C4-2B (cell line): ENCODE measurements at regions not wholly inside any gene's neighbourhood (a gene's known extent, or its start where the extent isn't known, plus 50 kb on each side); places are given as distances from the start of the nearest gene placed in this dataset.

Source experiments
- H3K27ac ChIP-seq: fragments of 450-650 bp; 2 replicates; pipeline ENCODE4 v1.5.1; 2017
- CTCF ChIP-seq: fragments of 450-650 bp; conservative IDR thresholded peaks from 2 replicates; pipeline ENCODE4 v1.5.1; 2017; ENCODE audit warnings: mild to moderate bottlenecking
- ZFX ChIP-seq: fragments of 450-650 bp; IDR thresholded peaks from 2 replicates; pipeline ENCODE4 v1.6.1; 2017

DNA sequence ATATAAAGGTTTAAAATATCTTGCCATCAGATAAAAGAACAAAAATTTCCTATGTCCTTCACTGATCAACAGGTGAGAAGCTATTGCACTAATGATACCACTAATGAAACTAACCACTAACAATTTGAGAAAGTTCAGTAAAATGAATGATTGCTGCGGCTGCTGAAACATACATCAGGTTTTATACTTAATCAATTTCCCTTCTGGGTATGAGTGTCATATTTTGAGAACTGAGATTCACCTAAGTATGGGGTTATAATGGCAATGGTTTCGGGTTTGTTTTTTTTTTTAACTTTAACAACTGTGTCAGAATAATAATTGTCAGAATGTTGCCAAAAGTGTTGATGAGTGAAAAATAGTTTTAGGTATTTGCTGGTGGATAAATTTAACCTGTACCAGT, 151.3 kb upstream of the SLC39A10 start:
- H3K27ac ChIP-seq = no peak overlapping the region
- TF ChIP-seq ZFX = no peak
- TF ChIP-seq CTCF = no peak

- TF ChIP-seq ZFX (no peak), CTCF (no peak)
- no peak overlapping the region for H3K27ac ChIP-seq
These were observed 153.8 kb upstream of the SLC39A10 start for GRCh38 chr2:195503208-195503607.

GRCh38 chr2:195501746-195502145, 155.3 kb upstream of the SLC39A10 start:
- no peak for TF ChIP-seq ZFX
- no peak for TF ChIP-seq CTCF
- H3K27ac ChIP-seq = no peak overlapping the region

- H3K27ac ChIP-seq = no peak overlapping the region
- TF ChIP-seq CTCF (no peak), ZFX (no peak)
These were observed 156.1 kb upstream of the SLC39A10 start for GRCh38 chr2:195500879-195501278.

DNA sequence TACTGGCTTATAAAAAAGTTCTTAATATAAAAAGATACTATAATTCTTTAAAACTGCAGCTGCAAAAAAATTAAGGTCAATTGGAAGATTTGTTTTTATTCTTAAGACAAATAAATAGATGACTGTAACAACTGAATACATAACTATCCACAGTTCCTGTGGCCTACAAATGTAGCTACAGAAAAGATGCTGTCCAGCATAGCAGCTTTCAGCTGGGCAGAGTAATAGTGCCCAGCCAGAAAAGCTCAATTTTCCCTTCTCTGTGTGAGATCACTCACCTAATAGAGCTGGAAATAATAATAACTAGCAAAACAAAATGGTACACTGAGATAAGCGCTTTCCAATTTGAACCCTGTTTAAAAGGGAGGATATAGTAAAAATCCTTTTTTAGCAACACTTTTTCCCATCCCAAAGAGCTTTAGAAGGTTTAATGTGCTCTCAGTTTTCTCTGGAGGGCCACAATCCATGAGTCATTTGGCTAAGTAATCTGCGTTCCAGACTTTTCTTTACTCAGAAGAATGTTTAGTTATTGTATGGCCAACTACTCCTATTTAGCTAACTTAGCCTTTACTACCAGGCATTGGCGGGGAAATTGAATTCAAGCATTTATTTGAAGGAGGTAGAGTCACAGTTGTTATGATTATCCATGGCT, 158.1 kb upstream of the SLC39A10 start:
- H3K27ac ChIP-seq = no peak overlapping the region
- no peak for TF ChIP-seq ZFX
- no peak for TF ChIP-seq CTCF

DNA sequence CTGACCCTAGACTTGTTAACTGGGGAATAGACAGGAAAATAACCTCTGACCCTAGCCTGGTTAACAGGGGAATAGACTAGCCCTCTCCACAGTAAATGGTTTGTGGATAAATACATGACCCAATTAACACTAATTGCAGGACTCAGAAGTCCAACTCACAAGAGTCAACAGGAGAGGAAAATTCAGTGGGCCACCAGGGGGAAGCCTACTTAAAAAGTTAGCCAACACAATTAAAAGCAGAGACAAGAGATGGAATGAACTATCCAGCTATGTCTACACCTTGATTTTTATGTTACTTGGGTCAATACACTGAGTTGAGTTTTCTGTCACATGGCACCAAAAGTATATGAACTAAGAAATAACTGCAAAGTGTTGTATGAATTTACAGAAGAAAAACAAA, 158.8 kb upstream of the SLC39A10 start:
- TF ChIP-seq CTCF (peak; percentile 40), ZFX (no peak)

GRCh38 chr2:195496991-195497390, 160.0 kb upstream of the SLC39A10 start:
- TF ChIP-seq ZFX (no peak), CTCF (no peak)
- no peak overlapping the region for H3K27ac ChIP-seq

More for the DNA sequence above, 158.8 kb upstream of the SLC39A10 start:
- H3K27ac ChIP-seq = no peak overlapping the region
